ENCODE measurements at regions not wholly inside any gene's neighbourhood (a gene's known extent, or its start where the extent isn't known, plus 50 kb on each side); places are given as distances from the start of the nearest gene placed in this dataset.

DNA sequence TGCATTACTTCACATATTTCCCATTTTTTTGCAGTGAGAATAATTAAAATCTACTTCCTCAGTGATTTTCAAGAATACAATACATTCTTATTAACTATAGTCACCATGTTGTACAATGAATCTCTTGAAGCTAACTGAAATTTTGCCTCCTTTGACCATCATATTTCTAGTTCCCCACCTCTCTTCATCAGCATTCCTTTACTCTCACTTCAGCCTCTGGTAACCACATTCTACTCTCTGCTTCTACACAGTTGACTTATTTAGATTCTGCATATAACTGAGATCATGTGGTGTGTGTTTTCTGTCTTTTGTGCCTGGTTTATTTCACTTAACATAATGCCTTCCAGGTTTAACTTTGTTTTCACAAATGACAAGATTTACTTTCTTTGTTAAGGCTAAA lies 304.4 kb upstream of the LYPLAL1 start:
- H3K4me3 ChIP-seq (ENCODE audit: low read depth, low read length): no peak overlapping the region
- H3K27ac Mint-ChIP-seq (ENCODE audit: unreplicated experiment): no peak overlapping the region
- ChIA-PET POLR2A (no interaction called here), CTCF (no interaction called here)
- no peaks in the 10 kb centered on the region for H3K27me3 Mint-ChIP-seq (ENCODE audit: insufficient read depth, unreplicated experiment)
- H3K9me3 Mint-ChIP-seq (ENCODE audit: unreplicated experiment): no peaks in the 10 kb centered on the region
- TF ChIP-seq, protein P1, sequence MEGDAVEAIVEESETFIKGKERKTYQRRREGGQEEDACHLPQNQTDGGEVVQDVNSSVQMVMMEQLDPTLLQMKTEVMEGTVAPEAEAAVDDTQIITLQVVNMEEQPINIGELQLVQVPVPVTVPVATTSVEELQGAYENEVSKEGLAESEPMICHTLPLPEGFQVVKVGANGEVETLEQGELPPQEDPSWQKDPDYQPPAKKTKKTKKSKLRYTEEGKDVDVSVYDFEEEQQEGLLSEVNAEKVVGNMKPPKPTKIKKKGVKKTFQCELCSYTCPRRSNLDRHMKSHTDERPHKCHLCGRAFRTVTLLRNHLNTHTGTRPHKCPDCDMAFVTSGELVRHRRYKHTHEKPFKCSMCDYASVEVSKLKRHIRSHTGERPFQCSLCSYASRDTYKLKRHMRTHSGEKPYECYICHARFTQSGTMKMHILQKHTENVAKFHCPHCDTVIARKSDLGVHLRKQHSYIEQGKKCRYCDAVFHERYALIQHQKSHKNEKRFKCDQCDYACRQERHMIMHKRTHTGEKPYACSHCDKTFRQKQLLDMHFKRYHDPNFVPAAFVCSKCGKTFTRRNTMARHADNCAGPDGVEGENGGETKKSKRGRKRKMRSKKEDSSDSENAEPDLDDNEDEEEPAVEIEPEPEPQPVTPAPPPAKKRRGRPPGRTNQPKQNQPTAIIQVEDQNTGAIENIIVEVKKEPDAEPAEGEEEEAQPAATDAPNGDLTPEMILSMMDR (IDR thresholded peaks at IDR 0.05; ENCODE audit: insufficient read depth in 1 of 2, low read depth in 1 of 2, low read length in 1 of 2, severe bottlenecking in 1 of 2, unreplicated experiment in 1 of 2): no peak
- no TSS peak for BruUV-seq (replicated peaks)
- no peak for DNase-seq
- H3K9me3 ChIP-seq: no peaks in the 10 kb centered on the region
- no peaks in the 10 kb centered on the region for H3K36me3 Mint-ChIP-seq (ENCODE audit: insufficient read depth, unreplicated experiment)
- H3K36me3 ChIP-seq (ENCODE audit: control insufficient read depth, insufficient read depth, low read length): no peaks in the 10 kb centered on the region
- peaks cover 10% of the 10 kb centered on the region for H3K4me1 Mint-ChIP-seq (ENCODE audit: low read depth, unreplicated experiment)
- intact Hi-C loops (cut with micrococcal nuclease; ENCODE audit: unreplicated experiment): loop anchor here (10.0 kb wide), 1 partner anchor 196 kb away; no protein-coding TSS in a partner anchor
- H3K4me1 ChIP-seq: no peaks in the 10 kb centered on the region; the same call in 1 of the 2 replicates
- H3K27me3 ChIP-seq (replicated peaks; ENCODE audit: control insufficient read depth, insufficient read depth, low read length): no peaks in the 10 kb centered on the region
- no peak overlapping the region for H3K4me3 Mint-ChIP-seq (ENCODE audit: unreplicated experiment)

DNA sequence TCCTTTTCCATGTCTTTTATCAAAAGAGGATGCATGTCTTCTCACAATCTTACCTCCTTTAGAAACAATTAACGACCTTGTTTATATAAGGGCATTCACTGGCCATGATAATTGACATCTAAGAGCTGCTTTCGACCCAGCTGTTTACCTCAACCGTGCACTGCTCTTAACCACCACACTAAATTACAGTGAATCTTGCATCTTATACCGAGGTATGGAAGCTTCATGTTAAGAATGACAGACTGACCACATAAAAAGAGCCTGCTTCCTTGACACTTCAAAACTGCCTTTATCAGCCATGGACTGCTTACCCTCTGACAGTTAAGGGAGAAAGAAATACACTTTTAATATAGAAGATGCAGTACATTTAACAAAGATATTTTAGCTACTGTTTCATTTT lies 301.7 kb upstream of the LYPLAL1 start:
- no peak overlapping the region for H3K4me3 Mint-ChIP-seq (ENCODE audit: unreplicated experiment)
- Histone ChIP-seq H3K27me3 (replicated peaks; ENCODE audit: control insufficient read depth, insufficient read depth, low read length) (no peaks in the 10 kb centered on the region), H3K4me1 (no peaks in the 10 kb centered on the region), H3K36me3 (ENCODE audit: control insufficient read depth, insufficient read depth, low read length) (no peaks in the 10 kb centered on the region), H3K9me3 (no peaks in the 10 kb centered on the region), H3K4me3 (ENCODE audit: low read depth, low read length) (no peak overlapping the region)
- H3K27ac Mint-ChIP-seq (ENCODE audit: unreplicated experiment): no peak overlapping the region
- H3K4me1 Mint-ChIP-seq (ENCODE audit: low read depth, unreplicated experiment): peaks cover 7% of the 10 kb centered on the region
- BruUV-seq (replicated peaks): no TSS peak
- no peaks in the 10 kb centered on the region for H3K27me3 Mint-ChIP-seq (ENCODE audit: insufficient read depth, unreplicated experiment)
- no peak for DNase-seq
- CTCF ChIA-PET: no interaction called here
- no peaks in the 10 kb centered on the region for H3K36me3 Mint-ChIP-seq (ENCODE audit: insufficient read depth, unreplicated experiment)
- TF ChIP-seq, protein P1 (IDR thresholded peaks at IDR 0.05; ENCODE audit: insufficient read depth in 1 of 2, low read depth in 1 of 2, low read length in 1 of 2, severe bottlenecking in 1 of 2, unreplicated experiment in 1 of 2): no peak
- H3K9me3 Mint-ChIP-seq (ENCODE audit: unreplicated experiment): no peaks in the 10 kb centered on the region
- POLR2A ChIA-PET: no interaction called here
- intact Hi-C loops (cut with micrococcal nuclease; ENCODE audit: unreplicated experiment): no loop called here

DNA sequence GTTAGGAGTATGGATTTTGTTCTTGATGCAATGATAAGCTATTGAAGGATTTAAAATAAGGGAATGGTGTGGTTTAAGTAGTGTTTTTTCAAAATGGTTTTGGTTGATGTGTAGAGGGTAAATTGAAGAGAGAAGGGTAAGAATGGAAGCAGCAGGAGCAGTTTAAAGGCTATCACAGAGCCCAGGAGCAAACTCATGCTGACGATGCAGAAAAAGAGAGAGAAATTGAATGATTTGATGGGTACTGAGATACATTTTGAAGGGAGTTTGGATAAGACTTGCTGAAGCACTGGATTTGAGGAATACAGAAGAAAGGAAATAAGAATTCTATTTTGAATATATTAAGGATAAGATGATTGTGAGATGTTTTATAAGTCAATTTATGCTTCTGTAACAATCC lies 300.8 kb upstream of the LYPLAL1 start:
- Mint-ChIP-seq H3K27ac (ENCODE audit: unreplicated experiment) (no peak overlapping the region), H3K27me3 (ENCODE audit: insufficient read depth, unreplicated experiment) (no peaks in the 10 kb centered on the region), H3K9me3 (ENCODE audit: unreplicated experiment) (no peaks in the 10 kb centered on the region), H3K4me3 (ENCODE audit: unreplicated experiment) (no peak overlapping the region), H3K36me3 (ENCODE audit: insufficient read depth, unreplicated experiment) (no peaks in the 10 kb centered on the region), H3K4me1 (ENCODE audit: low read depth, unreplicated experiment) (peaks cover 7% of the 10 kb centered on the region)
- intact Hi-C loops (cut with micrococcal nuclease; ENCODE audit: unreplicated experiment): no loop called here
- ChIA-PET CTCF (no interaction called here), POLR2A (no interaction called here)
- H3K4me1 ChIP-seq: no peaks in the 10 kb centered on the region
- no peak overlapping the region for H3K4me3 ChIP-seq (ENCODE audit: low read depth, low read length)
- TF ChIP-seq, protein P1 (IDR thresholded peaks at IDR 0.05; ENCODE audit: insufficient read depth in 1 of 2, low read depth in 1 of 2, low read length in 1 of 2, severe bottlenecking in 1 of 2, unreplicated experiment in 1 of 2): no peak
- DNase-seq: no peak
- no peaks in the 10 kb centered on the region for H3K9me3 ChIP-seq
- H3K27me3 ChIP-seq (replicated peaks; ENCODE audit: control insufficient read depth, insufficient read depth, low read length): no peaks in the 10 kb centered on the region
- BruUV-seq (replicated peaks): no TSS peak
- no peaks in the 10 kb centered on the region for H3K36me3 ChIP-seq (ENCODE audit: control insufficient read depth, insufficient read depth, low read length)
